ENCODE measurements at regions not wholly inside any gene's neighbourhood (a gene's known extent, or its start where the extent isn't known, plus 50 kb on each side); places are given as distances from the start of the nearest gene placed in this dataset.

DNA sequence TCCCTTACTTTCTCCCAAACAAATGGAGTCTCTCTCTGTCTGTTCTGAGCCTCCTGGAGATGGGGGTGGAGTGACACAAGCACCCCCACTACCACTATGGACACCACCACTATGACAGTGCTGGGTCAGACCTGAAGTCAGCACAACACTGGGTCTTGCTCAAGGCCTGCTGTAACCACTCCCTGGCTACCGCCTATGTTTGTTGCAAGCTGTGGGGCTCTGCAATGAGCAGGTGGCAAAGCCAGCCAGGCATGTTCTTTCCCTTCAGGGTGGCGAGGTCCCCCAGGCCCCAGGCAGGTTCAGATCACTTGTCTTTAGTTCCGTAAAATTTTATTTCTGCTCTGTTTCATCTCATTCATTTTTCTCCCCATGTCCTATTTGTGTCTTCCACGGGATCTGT is 349.8 kb downstream of the TMEM121 start:
- TF ChIP-seq, protein P1, sequence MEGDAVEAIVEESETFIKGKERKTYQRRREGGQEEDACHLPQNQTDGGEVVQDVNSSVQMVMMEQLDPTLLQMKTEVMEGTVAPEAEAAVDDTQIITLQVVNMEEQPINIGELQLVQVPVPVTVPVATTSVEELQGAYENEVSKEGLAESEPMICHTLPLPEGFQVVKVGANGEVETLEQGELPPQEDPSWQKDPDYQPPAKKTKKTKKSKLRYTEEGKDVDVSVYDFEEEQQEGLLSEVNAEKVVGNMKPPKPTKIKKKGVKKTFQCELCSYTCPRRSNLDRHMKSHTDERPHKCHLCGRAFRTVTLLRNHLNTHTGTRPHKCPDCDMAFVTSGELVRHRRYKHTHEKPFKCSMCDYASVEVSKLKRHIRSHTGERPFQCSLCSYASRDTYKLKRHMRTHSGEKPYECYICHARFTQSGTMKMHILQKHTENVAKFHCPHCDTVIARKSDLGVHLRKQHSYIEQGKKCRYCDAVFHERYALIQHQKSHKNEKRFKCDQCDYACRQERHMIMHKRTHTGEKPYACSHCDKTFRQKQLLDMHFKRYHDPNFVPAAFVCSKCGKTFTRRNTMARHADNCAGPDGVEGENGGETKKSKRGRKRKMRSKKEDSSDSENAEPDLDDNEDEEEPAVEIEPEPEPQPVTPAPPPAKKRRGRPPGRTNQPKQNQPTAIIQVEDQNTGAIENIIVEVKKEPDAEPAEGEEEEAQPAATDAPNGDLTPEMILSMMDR (IDR thresholded peaks at IDR 0.05), result no peak
- TF ChIP-seq POLR2A (IDR thresholded peaks at IDR 0.05), result no peak
